GM12878 (cell line): ENCODE measurements at regions not wholly inside any gene's neighbourhood (a gene's known extent, or its start where the extent isn't known, plus 50 kb on each side); places are given as distances from the start of the nearest gene placed in this dataset.

Experiments
- ATAC-seq: fragments of 200-7000 bp; cut with Tn5 transposase; 3 replicates; pipeline ENCODE4 v1.9.1; 2020; ENCODE audit warnings: mild to moderate bottlenecking, moderate library complexity
- BruUV-seq: library from RNA; stranded (reverse); fragments of 400-500 nt; replicated peaks from 2 replicates; lab custom pipeline; 2021; lab: Mats Ljungman, UMichigan
- CTCF ChIA-PET: fragments of 300-600 bp; sonication (Branson Sonifier 250); formaldehyde crosslinking; extraction: SDS; loops from one replicate; lab custom pipeline; 2021; ENCODE audit warnings: inconsistent platforms; lab: Yijun Ruan, JAX
- POLR2A ChIA-PET: fragments of 350-600 bp; formaldehyde crosslinking; extraction: SDS; loops from one replicate; lab custom pipeline; 2021; ENCODE audit warnings: inconsistent platforms; lab: Charles Lee
- RAD21 ChIA-PET: fragments of 300-600 bp; sonication (Branson Sonifier 250); formaldehyde crosslinking; loops from one replicate; lab custom pipeline; 2023; ENCODE audit warnings: antibody characterized with exemption; ENCODE audit not compliant: unreplicated experiment; lab: Charles Lee
- SMC1A ChIA-PET: fragments of 300-600 bp; sonication (Branson Sonifier 250); formaldehyde crosslinking; loops from one replicate; lab custom pipeline; 2023; ENCODE audit not compliant: unreplicated experiment, uncharacterized antibody; lab: Charles Lee
- DNase-seq: peaks from one replicate; pipeline ENCODE4 v3.0.0-alpha.2; 2011; ENCODE audit warnings: low read depth, low spot score
- FAIRE-seq: peaks from 3 replicates; lab custom pipeline; 2011; peaks lifted over from hg19 to GRCh38; lab: Jason Lieb, UNC
- H2AFZ ChIP-seq: 2 replicates; pipeline ENCODE4 v1.6.0; 2011; ENCODE audit warnings: low read depth, low read length, control low read depth; ENCODE audit not compliant: control insufficient read depth
- H3K27ac ChIP-seq: 2 replicates; pipeline ENCODE4 v1.5.1; 2011; ENCODE audit warnings: control low read depth; ENCODE audit not compliant: control insufficient read depth, insufficient read depth
- H3K27me3 ChIP-seq, 2 experiments: replicated peaks in 1 of 2; 2 replicates each; pipeline versions ENCODE4 v1.6.0 to v1.6.1; 2011; ENCODE audit warnings: low read length in 1 of 2; ENCODE audit not compliant: control insufficient read depth in 2 of 2, insufficient read depth in 2 of 2
- H3K36me3 ChIP-seq, 2 experiments: 2 replicates each; pipeline ENCODE4 v1.5.1; 2011; ENCODE audit warnings: low read length in 1 of 2; ENCODE audit not compliant: control insufficient read depth in 2 of 2, insufficient read depth in 2 of 2
- H3K4me1 ChIP-seq: 2 replicates; pipeline ENCODE4 v1.6.1; 2011; ENCODE audit warnings: mild to moderate bottlenecking, low read length, moderate library complexity, mixed read lengths; ENCODE audit not compliant: control insufficient read depth, insufficient read depth
- H3K4me2 ChIP-seq: 2 replicates; pipeline ENCODE4 v1.6.0; 2011; ENCODE audit warnings: control low read depth; ENCODE audit not compliant: control insufficient read depth, insufficient read depth
- H3K4me3 ChIP-seq: fragments of 200-600 bp; sonication (generic); 2 replicates; pipeline ENCODE4 v1.5.1; 2016
- H3K79me2 ChIP-seq: 2 replicates; pipeline ENCODE4 v1.6.0; 2011; ENCODE audit warnings: low read length; ENCODE audit not compliant: control insufficient read depth, insufficient read depth
- H3K9ac ChIP-seq: 2 replicates; pipeline ENCODE4 v1.8.0; 2011; ENCODE audit warnings: low read length, control low read depth, mixed read lengths; ENCODE audit not compliant: control insufficient read depth, insufficient read depth
- H3K9me3 ChIP-seq: replicated peaks from 3 replicates; pipeline ENCODE4 v1.5.1; 2011; ENCODE audit warnings: mild to moderate bottlenecking, low read length; ENCODE audit not compliant: control insufficient read depth, insufficient read depth
- H4K20me1 ChIP-seq: 2 replicates; pipeline ENCODE4 v1.6.0; 2011; ENCODE audit not compliant: control insufficient read depth, insufficient read depth
- FOXM1 ChIP-seq: IDR thresholded peaks from 2 replicates; pipeline ENCODE4 v1.6.1; 2012; ENCODE audit warnings: low read depth, mild to moderate bottlenecking, inconsistent platforms, low read length, moderate library complexity
- MTA3 ChIP-seq: IDR thresholded peaks from 2 replicates; pipeline ENCODE4 v1.6.1; 2012; ENCODE audit warnings: low read length, inconsistent platforms, borderline replicate concordance
- NR2F1 ChIP-seq: fragments of 450-650 bp; conservative IDR thresholded peaks from 2 replicates; pipeline ENCODE4 v1.6.1; 2017; ENCODE audit warnings: mild to moderate bottlenecking
- NRF1 ChIP-seq: conservative IDR thresholded peaks from 2 replicates; pipeline ENCODE4 v1.6.1; 2011; ENCODE audit warnings: mild to moderate bottlenecking, low read depth, low read length, improper control_type of control experiment
- RBBP5 ChIP-seq: fragments of 200-600 bp; sonication (generic); conservative IDR thresholded peaks from 2 replicates; pipeline ENCODE4 v1.6.1; 2016
- RUNX3 ChIP-seq: IDR thresholded peaks from 2 replicates; pipeline ENCODE4 v1.6.1; 2012; ENCODE audit warnings: low read length, inconsistent platforms
- SMC3 ChIP-seq: IDR thresholded peaks from 2 replicates; pipeline ENCODE4 v1.6.1; 2011; ENCODE audit warnings: low read length, improper control_type of control experiment, borderline replicate concordance
- ZNF622 ChIP-seq: fragments of 450-650 bp; IDR thresholded peaks from 2 replicates; pipeline ENCODE4 v1.6.1; 2017; ENCODE audit warnings: mild to moderate bottlenecking, inconsistent platforms
- ZSCAN29 ChIP-seq: fragments of 450-650 bp; IDR thresholded peaks from 2 replicates; pipeline ENCODE4 v1.6.1; 2017; ENCODE audit warnings: mild to moderate bottlenecking, moderate library complexity
- WGBS: methylation state at CpG from one replicate; pipeline ENCODE4 v1.1.6; 2016; ENCODE audit warnings: low lambda C conversion rate; ENCODE audit not compliant: insufficient replicate concordance, insufficient coverage; ENCODE audit errors: missing lambda C conversion rate; 5-methylcytosine and 5-hydroxymethylcytosine counted together
- in situ Hi-C: fragments of 300-500 bp; cut with MboI; formaldehyde crosslinking; loops from 9 replicates; pipeline ENCODE4 v1.14.3; 2018; ENCODE audit warnings: mixed read lengths
- intact Hi-C: fragments of 100-400 bp; cut with micrococcal nuclease; formaldehyde crosslinking; loops from one replicate; pipeline ENCODE4 v1.14.2; 2022; ENCODE audit not compliant: unreplicated experiment
- TF ChIP-seq, protein P1 (sequence below): fragments of 150-350 bp; IDR thresholded peaks from 2 replicates; pipeline ENCODE4 v1.6.1; 2016; ENCODE audit warnings: low read depth, low read length

DNA sequence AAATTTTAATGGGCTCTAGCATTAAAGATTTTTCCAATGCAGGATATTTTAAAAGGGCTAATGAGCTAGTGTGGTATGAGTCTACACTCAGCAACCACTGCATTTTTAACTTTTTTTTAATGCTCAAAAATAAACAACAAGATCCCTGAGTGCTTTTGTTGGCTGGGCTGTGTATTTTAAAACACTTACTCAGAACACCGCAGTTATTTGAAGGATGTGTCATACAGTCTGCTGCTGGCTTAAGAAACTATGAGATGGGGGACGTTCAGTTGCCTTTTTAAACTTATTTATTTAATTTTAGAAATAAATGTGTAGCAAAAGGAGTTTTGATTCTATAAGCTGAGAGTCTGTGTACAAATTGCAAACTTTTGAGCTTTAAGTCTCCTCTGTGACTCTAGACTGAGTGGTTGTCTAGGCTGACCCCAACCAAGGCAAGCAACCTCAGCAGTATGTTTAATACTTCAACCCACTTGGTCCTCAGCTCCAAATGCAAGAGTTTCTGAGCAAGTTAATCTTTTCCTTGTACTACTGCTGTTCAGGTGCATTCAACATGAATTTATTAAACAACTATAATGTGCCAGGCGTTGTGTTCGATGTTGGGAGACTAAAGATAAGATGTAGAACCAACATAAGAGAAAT, 278.6 kb upstream of the DIPK2B start:
- CTCF ChIA-PET = no interaction called here
- BruUV-seq = no TSS peak
- H3K9me3 ChIP-seq = no peaks in the 10 kb centered on the region
- POLR2A ChIA-PET = no interaction called here
- no peak overlapping the region for H3K27ac ChIP-seq
- ATAC-seq (no peak), DNase-seq (no peak), FAIRE-seq (no peak)
- SMC1A ChIA-PET = no interaction called here
- H3K9ac ChIP-seq = no peak overlapping the region
- in situ Hi-C loops (no loop called here), intact Hi-C loops (no loop called here)
- 40% methylated on average over 4 of the region's 4 CpGs for WGBS
- H3K4me3 ChIP-seq = no peak overlapping the region
- no peaks in the 10 kb centered on the region for H3K79me2 ChIP-seq
- RAD21 ChIA-PET = no interaction called here
- H3K27me3 ChIP-seq = no peaks in the 10 kb centered on the region
- no peak for TF ChIP-seq MTA3
- no peak for TF ChIP-seq ZSCAN29
- no peak for TF ChIP-seq SMC3
- no peak for TF ChIP-seq NRF1
- no peak for TF ChIP-seq FOXM1
- no peak for TF ChIP-seq ZNF622
- no peak for TF ChIP-seq RBBP5
- TF ChIP-seq NR2F1 = no peak
- TF ChIP-seq RUNX3 = no peak
- TF ChIP-seq, protein P1, sequence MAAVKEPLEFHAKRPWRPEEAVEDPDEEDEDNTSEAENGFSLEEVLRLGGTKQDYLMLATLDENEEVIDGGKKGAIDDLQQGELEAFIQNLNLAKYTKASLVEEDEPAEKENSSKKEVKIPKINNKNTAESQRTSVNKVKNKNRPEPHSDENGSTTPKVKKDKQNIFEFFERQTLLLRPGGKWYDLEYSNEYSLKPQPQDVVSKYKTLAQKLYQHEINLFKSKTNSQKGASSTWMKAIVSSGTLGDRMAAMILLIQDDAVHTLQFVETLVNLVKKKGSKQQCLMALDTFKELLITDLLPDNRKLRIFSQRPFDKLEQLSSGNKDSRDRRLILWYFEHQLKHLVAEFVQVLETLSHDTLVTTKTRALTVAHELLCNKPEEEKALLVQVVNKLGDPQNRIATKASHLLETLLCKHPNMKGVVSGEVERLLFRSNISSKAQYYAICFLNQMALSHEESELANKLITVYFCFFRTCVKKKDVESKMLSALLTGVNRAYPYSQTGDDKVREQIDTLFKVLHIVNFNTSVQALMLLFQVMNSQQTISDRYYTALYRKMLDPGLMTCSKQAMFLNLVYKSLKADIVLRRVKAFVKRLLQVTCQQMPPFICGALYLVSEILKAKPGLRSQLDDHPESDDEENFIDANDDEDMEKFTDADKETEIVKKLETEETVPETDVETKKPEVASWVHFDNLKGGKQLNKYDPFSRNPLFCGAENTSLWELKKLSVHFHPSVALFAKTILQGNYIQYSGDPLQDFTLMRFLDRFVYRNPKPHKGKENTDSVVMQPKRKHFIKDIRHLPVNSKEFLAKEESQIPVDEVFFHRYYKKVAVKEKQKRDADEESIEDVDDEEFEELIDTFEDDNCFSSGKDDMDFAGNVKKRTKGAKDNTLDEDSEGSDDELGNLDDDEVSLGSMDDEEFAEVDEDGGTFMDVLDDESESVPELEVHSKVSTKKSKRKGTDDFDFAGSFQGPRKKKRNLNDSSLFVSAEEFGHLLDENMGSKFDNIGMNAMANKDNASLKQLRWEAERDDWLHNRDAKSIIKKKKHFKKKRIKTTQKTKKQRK = no peak
- H4K20me1 ChIP-seq = no peaks in the 10 kb centered on the region
- H3K36me3 ChIP-seq = no peaks in the 10 kb centered on the region
- no peak overlapping the region for H3K4me2 ChIP-seq
- H2AFZ ChIP-seq = no peak overlapping the region
- no peaks in the 10 kb centered on the region for H3K4me1 ChIP-seq
